AG09319 (cell line): ENCODE measurements at regions not wholly inside any gene's neighbourhood (a gene's known extent, or its start where the extent isn't known, plus 50 kb on each side); places are given as distances from the start of the nearest gene placed in this dataset.

Experiments used
- DNase-seq: peaks from one replicate; pipeline ENCODE4 v3.0.0-alpha.2; 2010; ENCODE audit warnings: low read depth; ENCODE audit errors: extremely low read depth
- CTCF ChIP-seq: IDR thresholded peaks from 2 replicates; pipeline ENCODE4 v1.5.1; 2011; ENCODE audit warnings: low read depth, mild to moderate bottlenecking, inconsistent platforms, low read length, moderate library complexity

GRCh38 chrX:40485102-40485826 lies 95.5 kb upstream of the ATP6AP2 start:
- TF ChIP-seq CTCF, result no peak
- no peak for DNase-seq

- no peak for TF ChIP-seq CTCF
- no peak for DNase-seq
Observed at GRCh38 chrX:40484408-40485091, 96.2 kb upstream of the ATP6AP2 start.

GRCh38 chrX:40483502-40483901 lies 97.3 kb upstream of the ATP6AP2 start:
- DNase-seq, result no peak
- no peak for TF ChIP-seq CTCF

GRCh38 chrX:40479777-40480318 lies 100.9 kb upstream of the ATP6AP2 start:
- TF ChIP-seq CTCF, result no peak
- no peak for DNase-seq

- no peak for TF ChIP-seq CTCF
- no peak for DNase-seq
Observed at GRCh38 chrX:40478474-40479065, 102.2 kb upstream of the ATP6AP2 start.

GRCh38 chrX:40476958-40477357 lies 103.8 kb upstream of the ATP6AP2 start:
- TF ChIP-seq CTCF, result no peak

GRCh38 chrX:40474645-40475044 lies 106.1 kb upstream of the ATP6AP2 start:
- TF ChIP-seq CTCF, result no peak
- DNase-seq, result no peak

More at GRCh38 chrX:40476958-40477357, 103.8 kb upstream of the ATP6AP2 start:
- no peak for DNase-seq
